Activated CD4-positive, alpha-beta T cell treated with anti-CD3 and anti-CD28 coated beads, Interleukin-10, Interleukin-2, amounts not matched to agents 100 ng/mL and 50 ng/mL, durations not matched to agents 16 hours and 8 hours (primary cell): ENCODE measurements at regions not wholly inside any gene's neighbourhood (a gene's known extent, or its start where the extent isn't known, plus 50 kb on each side); places are given as distances from the start of the nearest gene placed in this dataset.
"Not testable (repeated sequence)": the region's sequence is repeated elsewhere in the genome, so short reads cannot be mapped to it uniquely, and the experiment has no call there.

Experiments
- DNase-seq: peaks from one replicate; pipeline ENCODE4 v3.0.0-alpha.2; 2020

DNA sequence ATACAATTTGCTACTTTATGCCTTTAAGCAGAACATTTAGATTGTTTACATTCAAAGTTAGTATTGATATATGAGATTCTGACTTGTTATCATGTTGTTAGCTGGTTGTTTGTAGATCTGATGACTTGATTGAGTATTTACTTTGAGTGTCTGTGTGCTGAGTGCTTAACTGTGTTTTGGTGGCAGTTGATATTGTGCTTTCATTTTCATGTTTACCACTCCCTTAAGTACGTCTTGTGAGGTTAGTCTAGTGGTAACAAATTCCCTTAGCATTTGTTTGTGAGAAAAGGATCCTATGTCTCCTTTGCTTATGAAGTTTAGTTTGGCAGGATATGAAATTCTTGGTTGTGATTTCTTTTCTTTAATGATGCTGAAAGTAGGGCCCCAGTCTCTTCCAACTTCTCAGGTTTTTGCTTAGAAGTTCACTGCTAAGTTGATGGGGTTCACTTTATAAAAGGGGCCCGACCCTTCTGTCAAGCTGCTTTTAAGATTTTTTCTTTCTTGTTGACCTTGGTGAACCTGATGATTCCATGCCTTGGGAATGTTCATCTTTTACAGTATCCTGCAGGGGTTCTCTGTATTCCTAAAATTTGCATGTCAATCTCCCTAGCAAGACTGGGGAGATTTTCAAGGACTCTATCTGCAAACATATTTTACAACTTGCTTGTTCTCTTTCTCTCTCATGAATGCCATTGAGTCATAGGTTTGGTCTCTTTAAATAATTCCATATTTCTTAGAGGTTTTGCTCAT lies 1095.4 kb upstream of the PCDH20 start:
- DNase-seq = no peak

DNA sequence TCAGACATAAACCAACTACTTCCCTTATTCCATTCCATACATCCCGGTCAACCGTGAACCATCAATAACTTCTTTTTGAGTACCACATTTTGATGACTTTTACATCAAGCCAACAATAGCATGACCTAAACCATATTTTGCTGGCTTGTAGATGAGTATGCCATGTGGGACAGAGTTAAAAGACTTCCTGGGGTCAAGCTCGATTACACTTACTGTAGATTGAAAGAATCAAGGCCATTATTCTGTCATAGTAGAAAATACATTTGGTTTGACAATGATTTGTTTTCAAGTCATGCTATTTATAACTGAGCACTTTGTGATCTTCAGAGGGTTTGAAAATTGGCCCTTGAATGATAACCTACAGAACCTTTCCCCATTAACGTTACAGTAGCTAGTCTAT lies 1086.9 kb upstream of the PCDH20 start:
- DNase-seq = no peak

DNA sequence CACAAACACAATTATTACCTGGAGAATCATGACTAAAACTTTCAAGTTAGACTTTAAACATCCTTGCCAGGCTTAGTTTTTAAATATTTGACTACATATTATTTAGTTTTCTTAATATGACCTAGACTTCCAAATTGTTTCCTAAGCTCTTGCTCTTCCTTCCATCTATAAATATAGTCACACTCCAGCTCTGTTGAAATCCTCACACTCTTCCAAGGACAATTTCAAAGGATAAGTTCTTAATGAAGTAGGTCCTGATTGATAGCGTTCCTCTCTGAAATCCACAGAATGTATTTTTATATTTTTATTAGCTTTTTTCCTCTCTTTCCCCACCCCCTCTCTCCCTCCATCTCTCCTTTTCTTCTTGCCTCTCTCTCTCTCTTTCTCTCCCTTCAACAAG lies 1074.1 kb upstream of the PCDH20 start:
- no peak for DNase-seq

DNA sequence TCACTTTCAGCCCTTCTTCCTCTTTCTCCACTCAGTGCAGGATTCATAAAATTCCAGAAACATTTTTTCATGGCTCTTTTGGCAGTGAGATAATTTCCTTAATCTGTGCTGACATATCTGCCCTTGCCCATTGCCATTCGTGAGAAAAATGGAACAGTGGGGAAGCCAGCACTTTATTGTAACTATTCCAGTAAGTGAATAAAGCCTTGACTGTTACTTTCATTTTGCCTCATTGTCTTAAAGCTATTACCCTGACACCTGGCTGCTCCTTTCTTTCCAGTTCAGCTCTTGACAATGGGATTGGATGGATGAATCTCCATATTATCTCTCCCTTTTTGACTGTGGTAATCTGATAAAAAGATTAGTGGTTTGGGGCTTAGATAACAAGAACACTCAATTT lies 1068.1 kb upstream of the PCDH20 start:
- no peak for DNase-seq

DNA sequence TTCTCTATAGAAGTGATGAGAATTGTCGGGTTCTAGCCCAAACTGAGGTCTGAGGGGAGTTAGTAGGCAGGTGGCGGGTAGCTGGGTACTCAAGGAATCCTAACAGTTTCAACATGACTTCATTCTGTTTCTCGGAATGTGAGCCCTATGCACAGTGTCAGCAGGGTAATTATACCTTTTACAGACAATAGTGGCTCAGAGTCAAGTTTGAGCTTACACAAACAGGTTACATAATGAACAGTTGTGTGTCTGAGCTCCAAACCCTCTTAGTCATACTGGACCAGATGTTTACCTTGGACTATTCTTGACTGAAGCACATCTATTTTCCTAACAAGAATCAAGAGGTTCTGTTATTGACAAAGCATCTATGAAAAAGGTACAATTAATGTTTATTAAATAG lies 1066.7 kb upstream of the PCDH20 start:
- no peak for DNase-seq

DNA sequence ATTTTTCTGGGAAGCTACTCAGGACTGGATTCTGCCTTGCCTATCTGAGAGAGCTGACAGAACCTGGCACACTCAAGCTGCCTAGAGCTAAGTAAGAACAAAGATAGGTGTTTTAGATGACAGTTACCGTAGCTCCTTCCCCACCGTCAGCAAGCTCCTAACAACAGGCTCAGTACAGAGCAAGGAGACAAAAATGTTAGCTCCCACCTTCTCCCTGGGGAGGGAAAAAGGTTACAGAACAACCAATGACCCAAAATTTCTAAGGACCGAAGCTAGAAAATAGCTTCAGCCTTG lies 1058.2 kb upstream of the PCDH20 start:
- DNase-seq = no peak

DNA sequence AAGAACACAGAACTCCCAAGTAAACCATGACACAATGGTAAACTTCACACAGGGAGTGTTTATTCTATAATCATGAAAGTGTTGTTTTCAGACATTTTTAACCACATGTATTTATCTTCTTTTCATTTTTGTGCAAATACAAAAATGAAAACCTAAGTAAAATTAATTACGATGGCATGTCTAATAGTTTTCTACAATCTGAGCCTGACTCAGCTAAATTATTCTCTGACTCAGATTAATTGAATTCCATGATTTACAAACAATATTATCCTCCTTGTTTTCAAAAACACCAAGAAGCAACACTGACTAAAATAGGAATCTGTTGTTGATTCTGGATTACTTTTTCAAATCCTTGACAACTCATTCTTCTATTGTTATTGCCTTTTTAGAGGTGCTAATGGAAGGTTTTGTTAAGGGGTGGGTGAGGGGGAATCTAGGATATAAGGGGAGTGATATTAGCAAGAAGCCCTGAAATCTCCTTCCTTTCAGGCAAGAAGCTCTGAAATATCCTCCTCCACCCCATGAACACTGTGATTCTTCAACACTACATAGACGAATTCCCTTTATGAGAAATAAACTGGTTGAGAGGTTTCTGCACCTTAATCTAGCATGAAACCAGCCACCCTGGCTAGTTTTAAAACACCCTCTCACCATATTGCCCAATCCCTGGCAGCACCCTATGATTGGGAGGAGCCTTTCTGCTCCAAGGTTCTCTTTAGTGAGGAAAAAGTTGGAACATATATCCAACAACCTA lies 1057.7 kb upstream of the PCDH20 start:
- no peak for DNase-seq

DNA sequence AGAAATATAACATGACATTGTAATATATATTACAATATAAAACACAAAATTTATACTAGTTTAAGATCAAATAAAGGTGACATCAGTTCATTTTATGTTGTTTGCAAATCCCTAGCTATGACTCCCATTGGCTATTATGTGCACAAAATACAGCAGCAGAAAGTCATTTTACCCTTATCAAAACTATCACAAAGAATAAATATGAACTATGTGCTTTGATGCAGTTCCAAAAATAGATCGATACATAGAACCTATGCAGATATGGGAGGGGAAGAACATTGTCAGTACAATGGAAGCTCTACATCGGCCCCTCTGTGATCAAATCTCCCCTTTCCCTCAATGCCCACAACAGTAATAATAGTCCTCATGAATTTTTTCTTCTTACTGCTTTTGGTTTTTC lies 1038.1 kb upstream of the PCDH20 start:
- DNase-seq = no peak

DNA sequence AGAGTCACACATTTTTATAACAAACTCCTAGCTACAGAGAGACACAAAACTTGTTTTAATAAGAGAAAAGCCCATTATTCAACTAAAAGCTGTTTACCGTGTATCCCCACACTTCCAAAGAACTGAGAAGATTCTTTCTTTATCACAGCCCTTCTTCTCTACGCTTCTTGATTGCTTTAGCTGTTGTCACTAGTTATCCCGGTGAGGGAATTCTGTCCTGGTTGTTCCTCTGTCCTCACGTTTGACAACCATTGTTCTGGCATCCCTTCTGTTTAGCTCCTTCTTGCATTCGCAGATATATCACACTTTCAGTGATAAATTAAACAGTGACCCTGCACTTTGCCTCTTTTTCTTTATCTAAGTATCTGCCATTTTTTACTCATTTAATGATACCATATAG lies 1035.1 kb upstream of the PCDH20 start:
- no peak for DNase-seq

DNA sequence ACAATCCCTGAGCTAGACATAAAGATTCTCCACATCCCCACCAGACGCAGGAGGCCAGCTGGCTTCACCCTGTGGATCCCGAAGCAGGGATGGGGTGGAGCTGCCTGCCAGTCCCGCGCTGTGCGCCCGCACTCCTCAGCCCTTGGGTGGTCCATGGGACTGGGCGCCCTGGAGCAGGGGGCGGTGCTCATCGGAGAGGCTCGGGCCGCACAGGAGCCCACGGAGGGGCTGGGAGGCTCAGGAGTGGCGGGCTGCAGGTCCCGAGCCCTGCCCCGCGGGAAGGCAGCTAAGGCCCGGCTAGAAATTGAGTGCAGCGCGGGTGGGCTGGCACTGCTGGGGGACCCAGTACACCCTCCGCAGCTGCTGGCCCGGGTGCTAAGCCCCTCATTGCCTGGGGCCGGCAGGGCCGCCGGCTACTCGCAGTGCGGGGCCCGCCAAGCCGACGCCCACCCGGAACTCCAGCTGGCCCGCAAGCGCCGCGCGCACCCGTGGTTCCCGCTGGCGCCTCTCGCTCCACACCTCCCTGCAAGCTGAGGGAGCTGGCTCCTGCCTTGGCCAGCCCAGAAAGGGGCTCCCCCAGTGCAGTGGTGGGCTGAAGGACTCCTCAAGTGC lies 1032.2 kb upstream of the PCDH20 start:
- not testable (repeated sequence) for DNase-seq

DNA sequence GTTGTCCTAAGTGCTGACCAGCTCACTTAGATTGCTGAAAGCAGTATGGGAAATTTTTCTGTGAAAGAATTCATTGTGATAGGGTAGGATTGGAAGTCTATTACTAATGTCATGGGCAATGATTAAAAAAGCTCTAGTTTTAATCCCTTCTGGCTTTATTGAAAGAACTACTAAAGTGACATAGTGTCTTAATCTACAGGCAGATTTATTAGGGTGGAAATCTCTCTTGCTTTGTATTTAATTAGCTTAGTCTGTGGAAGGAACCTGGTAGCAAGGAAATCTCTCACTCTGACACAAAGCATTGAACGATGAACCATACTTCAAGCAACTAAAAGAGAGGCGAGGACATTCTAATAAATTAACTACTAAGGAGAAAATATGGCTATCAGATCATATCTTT lies 1029.2 kb upstream of the PCDH20 start:
- no peak for DNase-seq

DNA sequence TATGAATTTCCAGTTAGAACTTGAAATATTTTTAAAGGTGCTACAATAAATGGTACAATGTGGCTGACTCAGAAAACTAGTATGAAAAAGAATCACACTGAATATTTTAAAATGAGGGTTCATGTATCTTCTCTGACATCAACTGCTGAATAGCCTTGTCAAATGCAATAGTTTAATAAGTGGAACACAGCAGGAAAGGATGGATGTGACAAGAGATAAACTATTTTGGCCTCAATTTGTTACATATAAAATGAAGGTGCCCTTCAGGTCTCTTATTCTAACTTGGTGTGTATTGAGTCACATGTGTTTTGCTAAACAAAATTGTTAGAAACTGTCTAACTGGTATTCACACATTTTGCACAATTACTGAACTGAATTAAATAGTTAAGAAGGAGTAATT lies 1018.4 kb upstream of the PCDH20 start:
- no peak for DNase-seq

DNA sequence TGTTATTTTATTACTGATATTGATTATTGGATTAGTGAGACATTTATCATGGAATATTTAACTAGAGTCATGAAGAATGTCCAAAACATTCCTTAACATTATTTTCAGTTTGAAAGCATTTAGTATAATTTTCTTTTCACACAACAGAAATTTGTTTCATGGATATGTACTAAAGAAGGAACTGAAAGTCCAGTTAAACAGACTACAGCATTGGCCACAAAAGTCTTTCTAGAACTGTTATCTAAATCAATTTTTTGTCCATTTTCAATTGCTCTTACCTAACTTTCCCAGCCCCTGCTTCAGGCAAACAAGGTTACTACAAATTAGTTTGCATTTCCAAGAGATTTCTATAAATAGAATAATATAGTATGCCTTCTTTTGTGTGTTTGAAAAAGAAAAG lies 1018.0 kb upstream of the PCDH20 start:
- DNase-seq = no peak

DNA sequence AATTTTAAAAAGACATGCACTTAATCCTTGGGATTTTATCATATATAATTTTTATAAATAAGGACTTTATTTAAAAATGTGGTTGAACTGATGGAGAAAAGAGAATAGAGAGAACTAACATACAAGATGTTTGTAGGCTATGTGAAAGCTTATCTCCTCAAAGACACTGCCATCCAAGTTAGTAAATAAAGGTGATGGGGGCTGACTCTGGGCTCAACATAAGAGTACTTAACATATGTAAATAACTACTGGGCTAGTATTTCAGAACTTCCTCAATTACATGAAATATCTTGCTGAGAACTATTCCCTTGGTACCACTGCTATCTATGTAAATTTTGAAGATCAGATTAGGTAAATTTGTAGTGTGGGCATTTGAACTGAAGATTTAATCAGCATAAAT lies 1017.3 kb upstream of the PCDH20 start:
- DNase-seq = no peak

DNA sequence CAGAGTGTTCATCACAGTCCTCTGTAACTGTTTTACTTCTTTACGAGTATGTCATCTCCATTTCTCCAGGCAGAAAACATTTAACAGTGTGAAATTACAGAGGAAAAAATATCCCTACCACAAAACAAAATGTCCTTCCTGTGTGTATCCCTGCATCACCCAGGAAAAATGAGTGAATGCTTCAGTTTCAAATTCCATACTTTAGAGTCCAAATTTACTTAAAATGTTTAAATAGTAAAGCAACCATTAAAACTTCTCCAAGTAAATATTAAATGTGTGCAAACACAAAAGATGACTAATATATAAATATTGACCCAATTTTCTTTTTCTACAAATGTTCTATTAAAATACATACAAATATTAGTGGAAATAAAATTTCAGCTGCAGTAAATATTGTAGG lies 1016.6 kb upstream of the PCDH20 start:
- DNase-seq = no peak

DNA sequence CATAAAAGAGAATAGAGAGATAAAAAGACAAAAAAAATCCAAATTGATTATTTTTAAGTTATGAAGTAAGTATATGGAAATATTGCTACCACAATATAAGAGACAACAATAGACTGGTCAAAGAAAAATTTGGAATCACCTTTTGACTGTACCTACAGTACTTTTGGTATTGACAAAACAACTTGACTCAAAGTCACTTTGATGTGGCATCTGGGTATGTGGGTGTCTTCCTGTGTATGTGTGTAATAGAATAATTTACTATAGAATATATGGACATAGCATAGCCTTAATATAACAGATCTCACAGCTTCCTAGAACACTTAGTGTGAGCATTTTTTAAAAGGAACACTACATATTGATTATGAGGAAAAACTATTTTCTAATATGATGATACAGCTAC lies 1016.2 kb upstream of the PCDH20 start:
- DNase-seq = no peak

DNA sequence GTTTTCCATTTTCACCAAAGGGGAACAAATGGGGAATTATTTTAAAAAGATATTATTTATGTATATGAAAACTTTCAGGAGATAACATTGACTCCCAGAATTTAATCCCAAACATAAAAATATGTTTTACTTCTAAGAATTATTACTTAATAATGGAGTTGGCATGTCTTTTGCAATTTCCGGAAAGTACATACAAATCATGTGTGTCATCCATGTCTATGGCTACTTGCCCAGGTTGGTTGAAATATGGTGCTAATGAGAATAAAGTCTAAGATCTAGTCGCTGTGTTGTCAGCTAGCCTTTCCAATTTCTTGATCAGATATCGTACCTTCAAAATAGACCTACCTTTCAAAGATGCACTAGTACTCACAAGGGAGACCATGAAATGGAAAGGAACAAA lies 1003.2 kb upstream of the PCDH20 start:
- DNase-seq = no peak

DNA sequence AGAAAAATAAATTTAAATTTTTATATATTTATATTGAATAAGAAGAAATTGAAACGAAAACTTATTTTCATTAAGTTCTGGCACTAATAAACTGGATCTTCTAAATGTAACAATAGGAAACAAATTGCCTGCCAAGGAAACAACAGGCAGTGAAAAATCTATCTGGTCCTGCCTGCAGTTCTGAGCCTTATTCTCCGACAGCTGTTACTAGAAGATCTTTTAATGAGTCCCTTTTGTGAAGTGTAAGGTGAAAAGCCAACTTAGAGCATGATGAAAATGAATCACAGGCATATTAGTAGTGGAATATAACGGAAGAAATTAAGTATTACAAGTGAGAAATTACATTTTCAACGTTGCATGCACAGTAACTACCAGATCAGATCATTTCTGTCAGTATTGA lies 1002.7 kb upstream of the PCDH20 start:
- DNase-seq = no peak

DNA sequence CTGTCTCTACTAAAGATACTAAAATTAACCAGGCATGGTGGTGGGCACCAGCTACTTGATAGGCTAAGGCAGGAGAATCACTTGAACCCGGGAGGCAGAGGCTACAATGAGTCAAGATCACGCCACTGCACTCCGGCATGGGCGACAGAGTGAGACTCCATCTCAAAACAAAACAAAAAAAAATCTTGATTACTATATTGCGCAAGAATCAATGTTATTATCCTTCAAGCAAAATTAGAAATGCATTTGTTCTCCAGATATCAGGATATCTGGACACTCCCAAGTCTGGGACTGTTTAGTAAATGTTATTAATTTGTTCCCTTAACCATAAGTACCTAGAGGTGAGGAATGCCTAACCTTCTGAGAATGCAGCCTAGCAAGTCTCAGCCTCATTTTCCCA lies 992.2 kb upstream of the PCDH20 start:
- no peak for DNase-seq

DNA sequence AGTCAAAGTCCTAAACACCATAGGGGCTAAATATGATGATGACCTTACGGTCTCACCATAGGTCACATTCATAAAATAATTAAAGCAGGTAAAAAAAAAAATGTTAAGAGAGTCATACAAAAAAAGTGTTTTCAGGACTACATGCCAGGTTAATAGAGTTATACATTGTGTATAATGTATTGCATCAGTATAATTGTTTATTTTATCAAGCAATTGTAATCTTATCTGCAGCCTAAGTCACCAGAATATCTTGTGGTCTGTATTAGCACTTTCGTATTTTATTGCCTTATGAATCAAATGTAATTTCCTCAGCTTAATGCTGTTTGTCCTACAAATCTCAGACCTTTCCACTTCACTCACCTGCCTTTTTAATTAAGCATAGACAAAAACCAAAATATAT lies 972.9 kb upstream of the PCDH20 start:
- no peak for DNase-seq

DNA sequence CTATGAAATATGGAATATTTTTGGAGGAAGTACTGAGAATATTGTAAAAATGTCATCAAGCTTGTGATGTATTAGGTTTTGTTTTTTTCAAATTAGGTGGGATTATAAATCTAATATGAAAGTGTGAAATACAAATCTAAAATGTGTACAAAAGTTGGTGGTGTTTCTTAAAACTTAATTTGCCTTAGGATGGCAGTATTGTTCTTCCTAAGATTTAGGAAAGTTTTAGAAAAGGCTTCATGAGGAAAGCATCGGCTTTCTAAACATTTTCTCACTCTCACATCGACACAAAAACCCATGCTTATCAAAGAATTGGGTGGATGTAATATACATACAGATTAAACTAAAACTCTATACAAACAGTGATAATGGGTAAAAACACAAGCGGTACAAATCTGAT lies 972.0 kb upstream of the PCDH20 start:
- DNase-seq = no peak

DNA sequence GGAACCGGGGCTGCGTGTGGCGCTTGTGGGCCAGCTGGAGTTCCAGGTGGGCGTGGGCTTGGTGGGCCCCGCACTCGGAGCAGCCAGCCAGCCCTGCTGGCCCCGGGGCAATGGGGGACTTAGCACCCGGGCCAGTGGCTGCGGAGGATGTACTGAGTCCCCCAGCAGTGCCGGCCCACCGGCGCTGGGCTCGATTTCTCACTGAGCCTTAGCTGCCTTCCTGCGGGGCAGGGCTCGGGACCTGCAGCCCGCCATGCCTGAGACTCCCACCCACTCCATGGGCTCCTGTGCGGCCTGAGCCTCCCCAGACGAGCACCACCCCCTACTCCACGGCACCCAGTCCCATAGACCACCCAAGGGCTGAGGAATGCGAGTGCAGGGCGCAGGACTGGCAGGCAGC lies 963.6 kb upstream of the PCDH20 start:
- not testable (repeated sequence) for DNase-seq

DNA sequence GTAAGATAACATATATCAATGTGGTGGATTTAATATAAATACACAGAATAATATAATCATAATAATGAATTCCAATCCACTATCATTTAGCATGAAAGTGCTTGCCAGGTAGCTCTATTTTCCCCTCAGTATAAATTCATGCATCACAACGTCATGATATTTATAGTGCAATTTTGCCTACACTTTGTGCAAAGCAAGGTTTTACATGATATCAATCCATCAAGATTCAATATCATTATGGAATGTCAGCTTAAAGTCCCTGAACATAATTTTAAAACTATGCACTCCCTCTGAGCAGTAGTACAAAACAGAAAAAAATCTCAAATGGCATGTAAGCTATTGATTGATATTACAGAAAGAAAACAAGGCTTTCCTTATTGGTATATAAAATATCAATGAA lies 962.2 kb upstream of the PCDH20 start:
- DNase-seq = no peak

DNA sequence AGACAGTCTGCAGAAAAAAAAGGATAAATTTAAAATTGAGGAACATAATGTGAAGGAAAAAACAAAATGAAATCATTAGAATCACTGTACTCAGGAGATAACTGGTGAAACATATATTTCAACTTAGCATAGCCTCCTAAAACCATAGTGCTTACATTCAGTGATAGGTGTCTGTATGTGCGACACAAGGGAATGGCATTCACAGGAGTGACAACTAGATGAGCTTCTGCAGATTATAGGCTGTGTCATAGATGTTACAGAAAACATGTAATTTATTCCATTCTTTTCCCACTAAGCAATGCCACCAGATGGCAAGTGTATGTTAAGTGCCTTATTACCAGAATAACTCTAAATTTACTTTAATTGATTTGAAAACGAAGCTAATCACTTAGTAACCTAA lies 960.0 kb upstream of the PCDH20 start:
- DNase-seq = no peak

DNA sequence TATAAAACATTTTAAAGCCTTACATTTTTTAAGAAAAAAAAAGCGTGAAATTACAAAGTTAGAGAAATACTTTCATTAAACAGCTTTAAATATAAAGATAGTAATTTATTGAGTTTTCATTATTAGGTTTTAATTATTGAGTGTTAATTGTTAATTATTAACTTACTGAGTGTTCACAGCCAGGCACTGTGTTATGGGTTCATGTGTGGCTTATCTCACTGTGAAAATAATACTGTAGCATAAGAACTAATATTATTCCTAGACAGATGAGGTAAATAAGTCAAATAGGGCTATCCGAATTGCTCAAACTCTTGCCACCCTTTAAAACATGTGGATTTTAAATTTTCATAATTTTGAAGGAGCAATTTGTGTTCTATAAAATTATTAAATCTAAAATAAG lies 956.1 kb upstream of the PCDH20 start:
- no peak for DNase-seq
